ENCODE measurements at regions not wholly inside any gene's neighbourhood (a gene's known extent, or its start where the extent isn't known, plus 50 kb on each side); places are given as distances from the start of the nearest gene placed in this dataset.

GRCh38 chr3:135366816-135367215 is 571.8 kb downstream of the EPHB1 start:
- Histone ChIP-seq H2AFZ (ENCODE audit: low read length) (no peak overlapping the region), H3K9me3 (ENCODE audit: insufficient read depth, low read depth, low read length) (no peaks in the 10 kb centered on the region), H3K27me3 (ENCODE audit: insufficient read depth, low read length, poor library complexity, severe bottlenecking) (no peaks in the 10 kb centered on the region), H3K4me2 (ENCODE audit: low read depth, low read length, poor library complexity, severe bottlenecking) (no peak overlapping the region), H3K79me2 (ENCODE audit: insufficient read depth, low read length) (no peaks in the 10 kb centered on the region), H3K4me1 (ENCODE audit: insufficient read depth, low read length, poor library complexity, severe bottlenecking) (no peaks in the 10 kb centered on the region), H3F3A (ENCODE audit: low read depth) (no peaks in the 10 kb centered on the region), H3K4me3 (ENCODE audit: low read length, poor library complexity, severe bottlenecking) (no peak overlapping the region), H4K20me1 (ENCODE audit: insufficient read depth, low read length, poor library complexity, severe bottlenecking) (no peaks in the 10 kb centered on the region), H3K36me3 (ENCODE audit: insufficient read depth, low read length) (no peaks in the 10 kb centered on the region), H3K9ac (ENCODE audit: low read depth, low read length, poor library complexity, severe bottlenecking) (no peak overlapping the region), H3K9me2 (replicated peaks; ENCODE audit: low read depth, low read length) (no peaks in the 10 kb centered on the region)
- no peak for TF ChIP-seq CTCF (conservative IDR thresholded peaks at IDR 0.05; ENCODE audit: low read length)
- TF ChIP-seq EZH2phosphoT487 (IDR thresholded peaks at IDR 0.05; ENCODE audit: borderline replicate concordance): no peak

- H3K4me3 ChIP-seq (ENCODE audit: low read length, poor library complexity, severe bottlenecking): no peak overlapping the region
- H3K9ac ChIP-seq (ENCODE audit: low read depth, low read length, poor library complexity, severe bottlenecking): no peak overlapping the region
- H2AFZ ChIP-seq (ENCODE audit: low read length): no peak overlapping the region
- no peaks in the 10 kb centered on the region for H4K20me1 ChIP-seq (ENCODE audit: insufficient read depth, low read length, poor library complexity, severe bottlenecking)
- TF ChIP-seq CTCF (conservative IDR thresholded peaks at IDR 0.05; ENCODE audit: low read length) (no peak), EZH2phosphoT487 (IDR thresholded peaks at IDR 0.05; ENCODE audit: borderline replicate concordance) (no peak)
- H3K9me2 ChIP-seq (replicated peaks; ENCODE audit: low read depth, low read length): no peaks in the 10 kb centered on the region
- no peaks in the 10 kb centered on the region for H3K27me3 ChIP-seq (ENCODE audit: insufficient read depth, low read length, poor library complexity, severe bottlenecking)
- no peak overlapping the region for H3K4me2 ChIP-seq (ENCODE audit: low read depth, low read length, poor library complexity, severe bottlenecking)
- H3K36me3 ChIP-seq (ENCODE audit: insufficient read depth, low read length): no peaks in the 10 kb centered on the region
- no peaks in the 10 kb centered on the region for H3K4me1 ChIP-seq (ENCODE audit: insufficient read depth, low read length, poor library complexity, severe bottlenecking)
- H3K79me2 ChIP-seq (ENCODE audit: insufficient read depth, low read length): no peaks in the 10 kb centered on the region
- no peaks in the 10 kb centered on the region for H3F3A ChIP-seq (ENCODE audit: low read depth)
- H3K9me3 ChIP-seq (ENCODE audit: insufficient read depth, low read depth, low read length): no peaks in the 10 kb centered on the region
Measured at GRCh38 chr3:135368316-135368715, 573.3 kb downstream of the EPHB1 start.

GRCh38 chr3:135368781-135369180 is 573.7 kb downstream of the EPHB1 start:
- H3K9me2 ChIP-seq (replicated peaks; ENCODE audit: low read depth, low read length): no peaks in the 10 kb centered on the region
- H3K4me2 ChIP-seq (ENCODE audit: low read depth, low read length, poor library complexity, severe bottlenecking): no peak overlapping the region
- H3K36me3 ChIP-seq (ENCODE audit: insufficient read depth, low read length): no peaks in the 10 kb centered on the region
- H3K9ac ChIP-seq (ENCODE audit: low read depth, low read length, poor library complexity, severe bottlenecking): no peak overlapping the region
- H3K79me2 ChIP-seq (ENCODE audit: insufficient read depth, low read length): no peaks in the 10 kb centered on the region
- H2AFZ ChIP-seq (ENCODE audit: low read length): no peak overlapping the region
- H3K4me1 ChIP-seq (ENCODE audit: insufficient read depth, low read length, poor library complexity, severe bottlenecking): no peaks in the 10 kb centered on the region
- H3K4me3 ChIP-seq (ENCODE audit: low read length, poor library complexity, severe bottlenecking): no peak overlapping the region
- TF ChIP-seq EZH2phosphoT487 (IDR thresholded peaks at IDR 0.05; ENCODE audit: borderline replicate concordance) (no peak), CTCF (conservative IDR thresholded peaks at IDR 0.05; ENCODE audit: low read length) (no peak)
- H3K9me3 ChIP-seq (ENCODE audit: insufficient read depth, low read depth, low read length): no peaks in the 10 kb centered on the region
- no peaks in the 10 kb centered on the region for H3F3A ChIP-seq (ENCODE audit: low read depth)
- no peaks in the 10 kb centered on the region for H3K27me3 ChIP-seq (ENCODE audit: insufficient read depth, low read length, poor library complexity, severe bottlenecking)
- no peaks in the 10 kb centered on the region for H4K20me1 ChIP-seq (ENCODE audit: insufficient read depth, low read length, poor library complexity, severe bottlenecking)

Measured in Loucy (cell line).